SK-N-SH (cell line): ENCODE measurements at regions not wholly inside any gene's neighbourhood (a gene's known extent, or its start where the extent isn't known, plus 50 kb on each side); places are given as distances from the start of the nearest gene placed in this dataset.

Experiments used
- EZH2phosphoT487 ChIP-seq: fragments of 200-600 bp; sonication (generic); IDR thresholded peaks from 2 replicates; pipeline ENCODE4 v1.6.1; 2017; ENCODE audit warnings: low read depth, mixed run types, mild to moderate bottlenecking, antibody characterized with exemption, moderate library complexity, borderline replicate concordance
- FOSL2 ChIP-seq: IDR thresholded peaks from 2 replicates; pipeline ENCODE4 v1.4.0; 2012; ENCODE audit warnings: low read depth, mild to moderate bottlenecking, moderate library complexity, borderline replicate concordance
- FOXM1 ChIP-seq: IDR thresholded peaks from 2 replicates; pipeline ENCODE4 v1.4.0; 2012; ENCODE audit warnings: low read depth, mild to moderate bottlenecking
- JUND ChIP-seq: IDR thresholded peaks from 2 replicates; pipeline ENCODE4 v1.4.0; 2012
- RFX5 ChIP-seq: IDR thresholded peaks from 2 replicates; pipeline ENCODE4 v1.6.1; 2012; ENCODE audit warnings: mild to moderate bottlenecking, improper control_type of control experiment, low read length
- SMC3 ChIP-seq: IDR thresholded peaks from 2 replicates; pipeline ENCODE4 v1.6.1; 2012; ENCODE audit warnings: low read depth, low read length, improper control_type of control experiment
- TEAD4 ChIP-seq: IDR thresholded peaks from 2 replicates; pipeline ENCODE4 v1.4.0; 2012; ENCODE audit warnings: mild to moderate bottlenecking, borderline replicate concordance; ENCODE audit not compliant: insufficient read depth
- TF ChIP-seq, protein P1 (sequence below): IDR thresholded peaks from 2 replicates; pipeline ENCODE4 v1.4.0; 2012; ENCODE audit warnings: low read depth
- TF ChIP-seq, protein P2 (sequence below): fragments of 200-600 bp; sonication (generic); IDR thresholded peaks from 2 replicates; pipeline ENCODE4 v1.6.1; 2017; ENCODE audit warnings: antibody characterized with exemption, mild to moderate bottlenecking, moderate library complexity
- TF ChIP-seq, protein P3 (sequence below): IDR thresholded peaks from 2 replicates; pipeline ENCODE4 v1.4.0; 2012; ENCODE audit warnings: low read depth, borderline replicate concordance
- TF ChIP-seq, protein P4 (sequence below): IDR thresholded peaks from 2 replicates; pipeline ENCODE4 v1.6.1; 2012; ENCODE audit warnings: mild to moderate bottlenecking, low read depth, low read length, moderate library complexity
- TF ChIP-seq, protein P5 (sequence below): IDR thresholded peaks from 2 replicates; pipeline ENCODE4; 2012

DNA sequence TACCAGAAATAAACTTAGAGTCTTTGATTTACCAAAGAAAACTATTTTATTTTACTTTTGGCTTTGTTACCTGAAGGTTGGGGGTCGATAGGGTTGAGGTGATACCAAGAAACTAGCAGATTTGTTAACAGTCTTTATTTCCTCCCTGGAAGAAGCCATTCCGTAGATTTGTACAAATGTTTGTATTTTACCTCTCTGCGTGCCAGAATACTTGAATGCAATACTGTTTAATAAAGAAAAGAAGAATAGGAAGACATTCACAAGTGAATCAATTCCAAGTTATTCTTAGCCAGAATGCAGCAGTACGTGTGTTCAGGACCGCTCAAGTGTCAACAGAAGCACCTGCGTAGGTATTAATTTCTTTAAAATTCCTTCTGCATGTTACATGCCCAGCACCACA is 260.3 kb upstream of the TENM3 start:
- TF ChIP-seq, protein P1, sequence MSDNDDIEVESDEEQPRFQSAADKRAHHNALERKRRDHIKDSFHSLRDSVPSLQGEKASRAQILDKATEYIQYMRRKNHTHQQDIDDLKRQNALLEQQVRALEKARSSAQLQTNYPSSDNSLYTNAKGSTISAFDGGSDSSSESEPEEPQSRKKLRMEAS, result no peak
- TF ChIP-seq RFX5, result no peak
- TF ChIP-seq, protein P2, sequence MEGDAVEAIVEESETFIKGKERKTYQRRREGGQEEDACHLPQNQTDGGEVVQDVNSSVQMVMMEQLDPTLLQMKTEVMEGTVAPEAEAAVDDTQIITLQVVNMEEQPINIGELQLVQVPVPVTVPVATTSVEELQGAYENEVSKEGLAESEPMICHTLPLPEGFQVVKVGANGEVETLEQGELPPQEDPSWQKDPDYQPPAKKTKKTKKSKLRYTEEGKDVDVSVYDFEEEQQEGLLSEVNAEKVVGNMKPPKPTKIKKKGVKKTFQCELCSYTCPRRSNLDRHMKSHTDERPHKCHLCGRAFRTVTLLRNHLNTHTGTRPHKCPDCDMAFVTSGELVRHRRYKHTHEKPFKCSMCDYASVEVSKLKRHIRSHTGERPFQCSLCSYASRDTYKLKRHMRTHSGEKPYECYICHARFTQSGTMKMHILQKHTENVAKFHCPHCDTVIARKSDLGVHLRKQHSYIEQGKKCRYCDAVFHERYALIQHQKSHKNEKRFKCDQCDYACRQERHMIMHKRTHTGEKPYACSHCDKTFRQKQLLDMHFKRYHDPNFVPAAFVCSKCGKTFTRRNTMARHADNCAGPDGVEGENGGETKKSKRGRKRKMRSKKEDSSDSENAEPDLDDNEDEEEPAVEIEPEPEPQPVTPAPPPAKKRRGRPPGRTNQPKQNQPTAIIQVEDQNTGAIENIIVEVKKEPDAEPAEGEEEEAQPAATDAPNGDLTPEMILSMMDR, result no peak
- no peak for TF ChIP-seq EZH2phosphoT487
- TF ChIP-seq FOXM1, result no peak
- TF ChIP-seq FOSL2, result no peak
- TF ChIP-seq, protein P3, sequence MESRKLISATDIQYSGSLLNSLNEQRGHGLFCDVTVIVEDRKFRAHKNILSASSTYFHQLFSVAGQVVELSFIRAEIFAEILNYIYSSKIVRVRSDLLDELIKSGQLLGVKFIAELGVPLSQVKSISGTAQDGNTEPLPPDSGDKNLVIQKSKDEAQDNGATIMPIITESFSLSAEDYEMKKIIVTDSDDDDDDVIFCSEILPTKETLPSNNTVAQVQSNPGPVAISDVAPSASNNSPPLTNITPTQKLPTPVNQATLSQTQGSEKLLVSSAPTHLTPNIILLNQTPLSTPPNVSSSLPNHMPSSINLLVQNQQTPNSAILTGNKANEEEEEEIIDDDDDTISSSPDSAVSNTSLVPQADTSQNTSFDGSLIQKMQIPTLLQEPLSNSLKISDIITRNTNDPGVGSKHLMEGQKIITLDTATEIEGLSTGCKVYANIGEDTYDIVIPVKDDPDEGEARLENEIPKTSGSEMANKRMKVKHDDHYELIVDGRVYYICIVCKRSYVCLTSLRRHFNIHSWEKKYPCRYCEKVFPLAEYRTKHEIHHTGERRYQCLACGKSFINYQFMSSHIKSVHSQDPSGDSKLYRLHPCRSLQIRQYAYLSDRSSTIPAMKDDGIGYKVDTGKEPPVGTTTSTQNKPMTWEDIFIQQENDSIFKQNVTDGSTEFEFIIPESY, result no peak
- TF ChIP-seq, protein P4, sequence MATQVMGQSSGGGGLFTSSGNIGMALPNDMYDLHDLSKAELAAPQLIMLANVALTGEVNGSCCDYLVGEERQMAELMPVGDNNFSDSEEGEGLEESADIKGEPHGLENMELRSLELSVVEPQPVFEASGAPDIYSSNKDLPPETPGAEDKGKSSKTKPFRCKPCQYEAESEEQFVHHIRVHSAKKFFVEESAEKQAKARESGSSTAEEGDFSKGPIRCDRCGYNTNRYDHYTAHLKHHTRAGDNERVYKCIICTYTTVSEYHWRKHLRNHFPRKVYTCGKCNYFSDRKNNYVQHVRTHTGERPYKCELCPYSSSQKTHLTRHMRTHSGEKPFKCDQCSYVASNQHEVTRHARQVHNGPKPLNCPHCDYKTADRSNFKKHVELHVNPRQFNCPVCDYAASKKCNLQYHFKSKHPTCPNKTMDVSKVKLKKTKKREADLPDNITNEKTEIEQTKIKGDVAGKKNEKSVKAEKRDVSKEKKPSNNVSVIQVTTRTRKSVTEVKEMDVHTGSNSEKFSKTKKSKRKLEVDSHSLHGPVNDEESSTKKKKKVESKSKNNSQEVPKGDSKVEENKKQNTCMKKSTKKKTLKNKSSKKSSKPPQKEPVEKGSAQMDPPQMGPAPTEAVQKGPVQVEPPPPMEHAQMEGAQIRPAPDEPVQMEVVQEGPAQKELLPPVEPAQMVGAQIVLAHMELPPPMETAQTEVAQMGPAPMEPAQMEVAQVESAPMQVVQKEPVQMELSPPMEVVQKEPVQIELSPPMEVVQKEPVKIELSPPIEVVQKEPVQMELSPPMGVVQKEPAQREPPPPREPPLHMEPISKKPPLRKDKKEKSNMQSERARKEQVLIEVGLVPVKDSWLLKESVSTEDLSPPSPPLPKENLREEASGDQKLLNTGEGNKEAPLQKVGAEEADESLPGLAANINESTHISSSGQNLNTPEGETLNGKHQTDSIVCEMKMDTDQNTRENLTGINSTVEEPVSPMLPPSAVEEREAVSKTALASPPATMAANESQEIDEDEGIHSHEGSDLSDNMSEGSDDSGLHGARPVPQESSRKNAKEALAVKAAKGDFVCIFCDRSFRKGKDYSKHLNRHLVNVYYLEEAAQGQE, result no peak
- no peak for TF ChIP-seq JUND
- no peak for TF ChIP-seq TEAD4
- TF ChIP-seq, protein P5, sequence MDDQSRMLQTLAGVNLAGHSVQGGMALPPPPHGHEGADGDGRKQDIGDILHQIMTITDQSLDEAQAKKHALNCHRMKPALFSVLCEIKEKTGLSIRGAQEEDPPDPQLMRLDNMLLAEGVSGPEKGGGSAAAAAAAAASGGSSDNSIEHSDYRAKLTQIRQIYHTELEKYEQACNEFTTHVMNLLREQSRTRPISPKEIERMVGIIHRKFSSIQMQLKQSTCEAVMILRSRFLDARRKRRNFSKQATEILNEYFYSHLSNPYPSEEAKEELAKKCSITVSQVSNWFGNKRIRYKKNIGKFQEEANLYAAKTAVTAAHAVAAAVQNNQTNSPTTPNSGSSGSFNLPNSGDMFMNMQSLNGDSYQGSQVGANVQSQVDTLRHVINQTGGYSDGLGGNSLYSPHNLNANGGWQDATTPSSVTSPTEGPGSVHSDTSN, result no peak
- no peak for TF ChIP-seq SMC3
